Iris pigment epithelial cell (primary cell): ENCODE measurements at regions not wholly inside any gene's neighbourhood (a gene's known extent, or its start where the extent isn't known, plus 50 kb on each side); places are given as distances from the start of the nearest gene placed in this dataset.
"Not testable (repeated sequence)": the region's sequence is repeated elsewhere in the genome, so short reads cannot be mapped to it uniquely, and the experiment has no call there.

Experiments used
- DNase-seq: peaks from one replicate; pipeline ENCODE4 v3.0.0-alpha.2; 2011; ENCODE audit warnings: low read depth

DNA sequence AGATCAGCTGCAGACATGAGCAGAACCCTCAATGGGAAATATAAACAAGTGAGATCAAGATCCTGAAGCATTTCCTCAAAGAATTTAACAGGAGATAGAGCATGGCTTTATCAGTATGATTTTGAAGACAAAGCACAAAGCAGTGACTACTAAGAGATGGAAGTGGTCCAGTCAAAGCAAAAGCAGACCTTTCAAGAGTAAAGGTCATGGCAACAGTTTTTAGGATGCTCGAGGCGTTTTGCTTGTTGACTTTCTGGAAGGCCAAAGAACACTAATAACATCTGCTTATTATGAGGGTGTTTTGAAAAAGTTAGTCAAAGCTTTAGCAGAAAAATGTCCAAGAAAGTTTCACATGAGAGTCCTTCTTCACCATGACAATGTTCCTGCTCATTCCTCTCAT, 128.5 kb downstream of the KCNE4 start:
- no peak for DNase-seq

DNA sequence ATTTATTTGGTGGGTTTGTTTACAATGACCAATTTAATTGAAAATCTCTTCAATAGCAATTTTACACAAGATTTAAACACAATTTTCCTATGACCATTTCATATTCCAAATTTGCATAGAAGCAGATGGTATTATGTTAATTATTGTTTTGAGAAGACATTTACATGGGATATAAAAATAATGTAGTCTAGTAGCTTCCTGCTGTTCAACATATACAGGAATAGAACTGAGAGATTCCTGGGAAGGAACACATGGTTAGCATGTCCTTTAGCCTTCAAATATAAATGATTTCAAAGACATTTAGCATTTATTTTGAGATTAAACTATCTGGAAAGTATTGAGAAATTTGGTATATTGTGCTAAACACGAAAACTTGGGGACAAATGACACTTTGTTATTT, 129.6 kb downstream of the KCNE4 start:
- no peak for DNase-seq

DNA sequence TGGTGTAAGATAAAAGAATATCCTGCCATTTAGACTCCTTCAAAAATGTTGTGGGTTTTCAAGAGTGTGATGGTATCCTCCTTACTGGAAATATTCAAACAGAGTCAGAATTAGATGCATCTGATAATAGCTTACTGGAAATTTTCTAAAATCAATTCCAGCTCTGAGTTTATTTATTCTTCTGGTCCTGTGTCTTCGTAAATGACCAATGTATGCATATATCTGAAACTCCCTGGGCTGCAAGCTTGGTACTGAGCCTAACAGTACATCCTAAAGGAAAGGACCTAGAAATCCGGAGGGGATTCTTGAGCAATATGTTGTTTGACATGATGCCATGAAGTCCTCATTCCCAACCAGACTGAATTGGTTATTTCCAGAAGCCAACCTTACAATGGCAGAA, 130.4 kb downstream of the KCNE4 start:
- DNase-seq, result no peak

DNA sequence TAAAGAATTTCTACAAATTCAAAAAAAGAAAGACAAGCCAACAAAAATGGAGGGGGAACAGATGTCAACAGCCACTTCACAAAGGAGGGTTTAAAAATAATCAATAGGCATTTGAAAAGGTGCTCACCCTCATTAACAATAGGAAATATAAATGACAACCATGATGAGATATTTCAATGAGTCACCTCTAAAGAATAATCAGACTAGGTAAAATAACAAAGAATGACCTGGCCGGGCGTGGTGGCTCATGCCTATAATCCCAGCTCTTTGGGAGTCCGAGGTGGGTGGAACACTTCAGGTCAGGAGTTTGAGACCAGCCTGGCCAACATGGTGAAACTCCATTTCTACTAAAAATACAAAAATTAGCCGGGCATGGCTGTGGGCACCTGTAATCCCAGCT, 133.6 kb downstream of the KCNE4 start:
- DNase-seq, result no peak

DNA sequence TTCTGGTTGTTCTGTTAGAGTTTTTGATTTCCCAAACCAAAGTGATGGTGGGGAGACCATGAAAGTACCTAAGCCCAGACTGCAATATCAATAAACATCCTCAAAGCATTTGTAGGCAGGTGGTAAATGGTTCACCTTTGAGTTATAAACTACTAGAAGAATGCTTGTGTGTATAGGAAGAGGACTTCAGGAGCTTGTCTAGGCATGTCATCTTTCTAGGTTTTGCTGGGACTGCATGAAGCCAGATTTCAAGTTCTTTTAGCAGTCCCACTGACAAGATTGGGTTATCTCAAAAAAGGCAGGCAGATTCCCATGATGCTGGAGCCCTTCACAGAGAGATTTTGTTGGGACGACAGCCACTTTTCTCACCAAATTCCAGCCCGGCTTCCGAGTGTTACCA, 135.3 kb downstream of the KCNE4 start:
- DNase-seq, result no peak

DNA sequence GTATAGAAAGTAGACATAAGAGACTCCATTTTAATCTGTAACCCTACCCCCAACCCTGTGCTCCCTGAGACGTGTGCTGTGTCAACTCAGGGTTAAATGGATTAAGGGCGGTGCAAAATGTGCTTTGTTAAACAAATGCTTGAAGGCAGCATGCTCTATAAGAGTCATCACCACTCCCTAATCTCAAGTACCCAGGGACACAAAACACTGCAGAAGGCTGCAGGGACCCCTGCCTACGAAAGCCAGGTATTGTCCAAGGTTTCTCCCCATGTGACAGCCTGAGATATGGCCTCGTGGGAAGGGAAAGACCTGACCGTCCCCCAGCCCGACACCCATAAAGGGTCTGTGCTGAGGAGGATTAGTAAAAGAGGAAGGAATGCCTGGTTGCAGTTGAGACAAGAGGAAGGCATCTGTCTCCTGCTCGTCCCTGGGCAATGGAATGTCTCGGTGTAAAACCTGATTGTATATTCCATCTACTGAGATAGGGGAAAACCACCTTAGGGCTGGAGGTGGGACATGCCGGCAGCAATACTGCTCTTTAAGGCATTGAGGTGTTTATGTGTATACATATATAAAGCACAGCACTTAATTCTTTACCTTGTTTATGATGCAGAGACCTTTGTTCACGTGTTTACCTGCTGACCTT, 138.7 kb downstream of the KCNE4 start:
- DNase-seq, result not testable (repeated sequence)

DNA sequence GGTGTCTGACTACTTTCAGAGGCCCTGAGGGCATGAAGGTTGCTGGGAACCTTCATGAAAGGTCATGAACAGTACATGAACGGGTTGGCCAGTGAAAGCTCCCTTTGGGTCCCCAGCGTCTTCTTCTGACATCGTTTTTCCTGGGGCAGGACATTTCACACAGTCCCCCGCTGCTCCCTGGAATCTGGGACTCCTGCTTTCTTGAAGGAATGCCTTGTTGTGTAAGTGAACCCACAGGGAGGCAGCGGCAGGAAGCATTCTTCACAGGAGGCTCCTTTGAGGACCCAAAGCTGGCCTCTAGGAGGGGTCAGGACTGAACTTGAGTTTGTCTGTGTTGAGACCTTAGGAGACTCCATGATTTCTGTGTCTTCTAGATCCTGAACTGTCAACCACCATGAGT, 144.3 kb downstream of the KCNE4 start:
- DNase-seq, result no peak

DNA sequence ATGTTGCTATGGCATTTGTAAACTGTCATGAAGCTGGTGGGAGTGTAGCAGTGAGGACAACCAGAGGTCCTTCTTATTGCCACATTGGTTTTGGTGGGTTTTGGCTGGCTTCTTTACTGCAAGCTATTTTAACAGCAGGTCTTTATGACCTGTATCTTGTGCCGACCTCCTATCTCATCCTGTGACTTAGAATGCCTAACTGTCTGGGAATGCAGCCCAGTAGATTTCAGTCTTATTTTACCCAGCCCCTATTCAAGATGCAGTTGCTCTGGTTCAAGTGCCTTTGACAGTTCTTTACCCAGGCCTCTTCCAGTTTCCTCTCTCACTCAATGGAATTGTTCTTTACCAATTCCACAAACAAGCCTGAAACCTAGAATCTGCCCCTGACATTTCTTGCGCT, 145.1 kb downstream of the KCNE4 start:
- DNase-seq, result peak; percentile 3

DNA sequence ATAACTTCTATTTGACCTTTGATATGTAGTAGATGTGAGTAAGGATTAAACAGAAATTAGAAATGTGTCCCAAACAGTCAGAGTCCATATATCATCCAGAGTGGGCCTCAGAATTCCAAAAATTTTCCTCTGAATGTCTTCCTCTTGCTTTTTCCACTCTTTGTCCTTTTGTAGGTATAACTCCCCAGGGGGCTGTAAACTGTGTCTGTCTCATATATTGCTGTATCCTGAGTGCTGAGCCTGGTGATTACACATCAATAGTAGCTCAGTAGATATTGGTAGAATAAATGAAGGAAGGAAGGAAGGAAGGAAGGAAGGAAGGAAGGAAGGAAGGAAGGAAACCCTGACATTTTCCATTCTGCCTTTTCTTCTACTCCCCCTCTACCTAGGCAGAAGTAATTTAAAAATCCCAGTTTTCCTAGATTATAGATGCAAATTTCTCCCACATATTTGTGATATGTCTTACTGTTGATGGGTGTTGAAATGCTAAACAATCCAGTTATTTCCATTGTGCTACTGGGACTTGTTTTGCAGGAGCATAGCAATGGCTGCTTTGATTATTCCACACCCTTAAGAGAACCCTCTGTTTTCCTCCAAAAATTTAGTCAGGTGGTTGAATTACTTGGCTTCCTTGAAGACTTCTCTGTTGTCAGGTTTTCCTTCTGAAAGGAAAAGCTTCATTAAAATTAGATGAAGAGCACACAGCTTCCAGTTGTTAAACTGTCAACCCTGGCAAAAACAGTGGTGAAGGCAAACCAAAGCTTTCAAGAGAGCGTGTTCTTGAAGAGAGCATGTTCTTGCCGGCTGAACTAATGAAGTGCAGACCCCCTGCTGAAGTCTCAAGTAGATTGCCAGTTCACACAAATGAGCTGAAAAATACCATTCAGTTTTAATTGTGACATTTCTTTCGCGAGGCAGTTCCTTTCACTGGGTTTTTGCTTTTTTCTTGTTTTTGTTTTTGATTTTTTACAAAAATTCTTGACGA, 147.8 kb downstream of the KCNE4 start:
- no peak for DNase-seq

DNA sequence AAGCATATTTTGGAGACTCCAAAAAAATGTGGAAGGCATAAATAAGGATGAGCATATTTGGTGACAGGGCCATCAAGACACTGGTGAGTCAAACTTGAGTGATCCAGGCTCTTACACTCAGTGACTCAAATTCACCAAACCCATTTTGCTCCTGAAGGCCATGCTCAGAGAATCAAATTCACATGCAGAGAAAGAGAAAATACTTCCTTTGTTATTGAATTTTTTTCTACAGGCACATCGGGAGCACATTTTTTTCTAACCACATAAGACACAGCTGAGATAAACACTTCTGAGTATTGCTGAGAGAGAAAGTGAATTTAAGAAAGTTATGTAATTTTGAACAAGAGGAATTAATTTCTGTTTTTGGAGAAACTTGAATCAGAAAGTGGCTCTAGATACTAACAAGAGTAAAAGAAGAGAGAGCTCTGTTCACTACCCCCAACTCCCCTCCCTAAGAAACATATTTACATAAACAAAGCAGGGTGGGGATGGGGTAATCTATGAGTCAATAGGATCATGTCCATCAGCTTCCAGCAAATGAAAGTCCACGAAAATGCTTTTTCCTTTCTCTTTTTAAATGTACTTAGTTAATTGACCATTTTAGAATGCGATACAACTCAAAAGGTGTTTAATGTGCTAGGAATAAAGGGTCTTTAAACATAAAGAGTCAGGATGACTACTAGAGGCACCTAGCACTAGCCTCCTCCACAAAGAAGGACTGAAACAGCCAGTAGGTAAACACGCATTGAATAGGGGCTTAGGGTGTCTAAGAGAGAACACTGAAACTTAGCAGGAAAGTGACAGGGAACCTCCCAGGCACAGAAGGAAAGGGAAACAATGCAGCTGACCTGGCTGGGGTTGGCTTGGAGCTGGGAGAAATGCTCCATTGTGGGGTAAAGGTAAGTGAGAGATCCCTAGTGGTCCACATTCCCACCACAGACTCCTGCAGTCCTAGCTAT, 152.3 kb downstream of the KCNE4 start:
- DNase-seq, result peak; percentile 75

DNA sequence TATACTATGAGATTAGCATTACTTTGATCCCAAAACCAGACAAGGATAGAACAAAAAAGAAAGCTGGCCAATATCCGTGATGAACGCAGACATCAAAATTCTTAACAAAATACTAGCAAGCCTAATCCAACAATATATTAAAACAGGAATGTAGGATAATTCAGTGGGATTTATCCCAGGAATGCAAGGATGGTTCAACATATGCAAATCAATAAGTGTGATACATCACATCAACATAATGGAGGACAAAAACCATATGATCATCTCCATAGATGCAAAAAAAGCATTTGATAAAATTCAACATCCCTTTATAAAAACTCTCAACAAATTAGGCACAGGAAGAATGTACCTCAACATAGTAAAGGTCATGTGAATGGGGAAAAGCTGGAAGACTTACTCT, 158.5 kb downstream of the KCNE4 start:
- no peak for DNase-seq

DNA sequence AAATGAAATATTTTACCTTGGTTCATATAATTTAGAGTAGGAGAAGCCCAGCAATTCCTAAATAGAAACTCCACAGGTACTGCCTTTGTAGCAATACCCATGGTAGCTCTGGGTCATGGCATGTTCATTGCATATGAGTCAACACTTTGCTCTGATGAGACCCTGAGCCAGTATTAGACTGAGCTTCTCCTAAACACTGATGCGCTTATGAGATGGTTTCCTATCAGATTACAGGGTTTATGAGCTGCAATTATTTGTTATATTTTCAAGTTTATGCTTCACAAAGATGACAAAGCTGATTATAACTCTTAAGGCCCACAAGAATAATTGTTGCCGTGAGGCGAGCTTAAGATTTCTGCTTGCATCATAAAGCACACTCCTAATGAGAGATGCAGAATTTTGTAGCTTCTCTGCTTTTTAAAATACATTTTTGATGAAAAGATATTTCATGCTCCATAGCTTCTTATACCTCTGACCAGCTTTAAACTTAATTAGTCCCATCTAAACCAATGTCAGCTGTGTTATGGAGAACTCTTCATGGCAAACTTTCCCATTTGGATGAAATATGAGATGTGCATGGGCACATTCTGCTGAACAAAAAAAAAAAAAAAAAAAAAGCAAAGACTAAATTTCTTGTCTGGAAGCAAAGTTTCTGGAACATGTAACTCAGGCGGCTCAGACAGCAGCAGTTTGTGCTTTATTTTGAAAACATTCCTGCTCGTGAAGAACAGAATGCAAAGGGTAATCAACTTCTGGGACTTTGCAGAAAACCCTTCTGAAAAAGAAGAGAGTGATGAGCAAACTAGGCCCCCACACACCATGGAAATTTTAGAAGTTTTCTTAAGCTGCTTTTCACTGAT, 162.6 kb downstream of the KCNE4 start:
- no peak for DNase-seq

DNA sequence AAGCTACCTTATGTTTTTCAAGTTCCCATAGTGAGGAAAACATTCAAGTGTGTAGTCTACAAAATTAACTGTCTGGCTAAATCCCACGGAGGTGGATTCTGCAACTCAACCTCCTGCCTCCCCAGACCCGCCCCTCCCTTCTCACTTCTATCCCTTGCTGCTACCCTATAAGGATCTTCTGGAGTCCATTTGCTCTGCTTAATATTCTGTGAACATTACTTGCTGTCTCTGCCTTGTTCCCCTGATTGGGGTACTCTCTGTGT, 163.2 kb downstream of the KCNE4 start:
- DNase-seq, result no peak

DNA sequence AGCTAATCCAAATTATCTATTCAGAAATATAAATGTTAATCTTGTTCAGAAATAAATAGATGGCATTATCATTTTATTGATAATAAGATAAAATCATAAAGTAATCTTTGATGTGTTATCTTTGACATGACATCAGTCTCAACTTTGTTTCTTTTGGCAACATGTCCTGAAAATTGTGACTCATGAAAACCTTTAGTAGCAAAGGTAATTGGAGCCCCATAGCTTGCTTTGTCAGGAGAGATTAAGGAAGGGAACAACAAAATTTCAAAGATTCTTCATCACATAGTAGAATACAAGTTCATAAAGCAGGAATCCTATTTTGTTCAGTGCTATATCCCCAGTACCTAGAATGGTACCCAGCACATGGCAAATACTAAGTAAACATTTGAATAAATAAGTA, 165.4 kb downstream of the KCNE4 start:
- DNase-seq, result no peak

DNA sequence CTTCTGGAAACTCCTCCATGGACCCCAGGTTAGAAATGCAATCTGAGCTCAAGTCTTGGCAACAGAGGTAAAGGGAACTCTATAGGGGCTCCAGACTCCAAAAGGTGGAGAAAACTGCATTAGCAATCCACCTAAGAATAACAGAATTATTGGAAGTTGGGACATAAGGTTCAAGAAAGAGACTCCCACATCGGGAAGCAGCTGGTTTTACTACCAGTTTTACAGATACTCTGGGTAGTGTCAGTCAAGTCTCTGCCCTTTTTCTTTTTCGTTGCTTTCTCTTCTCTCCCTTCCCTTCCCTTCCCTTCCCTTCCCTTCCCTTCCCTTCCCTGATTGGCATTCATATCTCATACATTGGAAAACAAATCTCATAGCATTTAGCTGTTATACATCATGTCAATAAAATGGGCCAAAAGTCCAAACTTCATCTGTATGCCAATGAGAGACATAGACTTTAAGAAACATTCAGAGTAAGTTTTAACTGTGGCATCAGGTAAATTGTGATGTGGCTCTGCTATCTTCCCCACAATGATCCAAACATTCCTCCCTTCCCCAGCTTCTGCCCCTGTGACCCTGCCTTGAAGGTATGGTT, 166.7 kb downstream of the KCNE4 start:
- no peak for DNase-seq

DNA sequence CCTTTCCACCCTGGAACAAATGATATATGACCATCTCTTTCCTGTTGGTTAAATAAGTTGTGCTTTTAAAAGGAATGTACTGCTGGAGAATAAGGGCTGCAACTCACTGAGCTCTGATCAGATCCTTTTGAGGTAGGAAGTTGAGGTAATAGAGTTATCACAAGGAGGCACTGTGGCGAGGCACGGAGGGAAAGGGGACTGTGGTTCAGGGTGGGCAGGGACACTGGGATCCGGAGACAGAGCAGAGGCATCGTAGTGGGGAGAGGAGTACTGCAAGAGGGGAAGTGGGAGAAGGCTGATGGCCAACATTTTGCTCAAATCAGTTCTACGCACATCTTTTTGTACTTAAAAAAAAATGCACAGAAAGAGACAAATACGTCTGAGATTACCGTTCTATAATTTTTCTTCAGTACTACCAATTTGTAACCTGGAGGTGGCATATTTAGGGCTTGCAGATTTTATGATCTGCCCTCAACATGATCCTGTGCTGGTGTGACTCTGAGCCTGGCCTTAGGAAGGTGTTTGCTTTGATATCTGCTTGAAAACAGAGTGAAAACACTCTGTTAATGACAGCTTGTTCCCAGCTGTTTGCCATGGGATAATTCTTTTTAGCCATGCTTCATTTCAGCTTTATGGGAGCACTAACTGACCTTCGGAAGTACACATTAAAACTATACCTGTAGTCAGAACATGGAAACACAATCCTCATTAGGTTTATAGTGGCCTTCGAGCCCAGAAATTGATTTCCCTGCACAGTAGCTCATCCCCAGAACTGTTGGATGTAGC, 168.1 kb downstream of the KCNE4 start:
- DNase-seq, result no peak

DNA sequence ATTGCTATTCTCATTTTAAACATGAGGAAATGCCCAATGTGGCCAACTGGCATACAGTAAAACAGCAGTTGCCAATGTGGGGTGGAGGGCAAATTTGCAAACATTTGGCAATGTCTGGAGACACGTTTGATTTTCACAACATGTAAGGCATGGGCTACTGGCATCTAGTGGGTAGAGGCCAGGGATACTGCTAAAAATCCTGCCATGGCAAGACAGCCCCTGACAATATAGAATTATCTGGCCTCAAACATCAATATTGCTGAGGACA, 168.6 kb downstream of the KCNE4 start:
- no peak for DNase-seq

DNA sequence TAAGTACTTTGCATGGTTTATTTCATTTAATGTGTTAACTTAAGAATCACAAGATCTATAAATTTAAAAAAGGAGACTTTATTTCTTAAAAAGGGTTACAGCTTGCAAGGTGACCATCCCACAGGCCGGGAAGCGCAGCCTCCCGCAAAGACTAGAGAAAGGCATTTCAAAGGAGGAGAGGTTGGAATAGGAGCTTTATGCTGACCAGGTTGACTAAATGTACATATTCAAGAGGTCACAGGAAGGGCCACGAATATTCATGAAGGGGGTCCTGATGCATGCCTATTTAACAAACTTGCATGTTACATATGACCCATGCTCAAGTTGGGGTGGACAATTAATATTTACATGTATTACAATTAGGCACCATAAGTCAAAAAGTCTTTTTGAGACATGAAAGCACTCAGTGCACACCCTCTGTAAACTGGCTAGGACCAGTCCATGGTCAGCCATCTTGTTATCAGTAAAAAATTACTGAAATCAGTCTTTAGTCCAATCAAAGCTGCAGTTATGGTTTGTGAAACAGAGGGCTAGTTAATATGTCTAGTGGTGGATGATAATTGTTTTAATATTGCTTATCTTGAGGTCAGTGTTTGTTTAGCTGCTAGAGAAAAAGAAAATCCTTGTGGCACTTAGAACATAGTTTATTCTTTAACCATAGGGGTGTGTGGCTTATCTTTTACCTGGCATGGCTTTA, 169.3 kb downstream of the KCNE4 start:
- no peak for DNase-seq

DNA sequence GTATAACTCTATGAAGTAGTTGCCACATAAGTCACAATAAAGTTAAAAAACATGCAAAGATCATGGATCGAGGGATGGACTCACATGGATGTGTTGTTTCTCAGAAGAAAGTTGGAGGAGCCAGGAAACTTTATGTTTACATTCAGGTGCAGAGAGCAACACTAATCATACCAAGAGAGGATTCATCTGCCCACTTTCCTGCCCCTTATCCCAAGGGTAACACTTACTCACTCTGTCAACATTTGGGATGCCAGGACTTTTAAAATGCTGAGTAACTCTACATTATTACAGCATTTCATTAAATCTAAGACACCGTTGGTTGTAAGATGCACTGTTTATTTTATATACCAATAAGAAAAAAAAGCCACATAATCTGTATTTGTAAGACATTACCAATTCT, 170.4 kb downstream of the KCNE4 start:
- peak; percentile 11 for DNase-seq

DNA sequence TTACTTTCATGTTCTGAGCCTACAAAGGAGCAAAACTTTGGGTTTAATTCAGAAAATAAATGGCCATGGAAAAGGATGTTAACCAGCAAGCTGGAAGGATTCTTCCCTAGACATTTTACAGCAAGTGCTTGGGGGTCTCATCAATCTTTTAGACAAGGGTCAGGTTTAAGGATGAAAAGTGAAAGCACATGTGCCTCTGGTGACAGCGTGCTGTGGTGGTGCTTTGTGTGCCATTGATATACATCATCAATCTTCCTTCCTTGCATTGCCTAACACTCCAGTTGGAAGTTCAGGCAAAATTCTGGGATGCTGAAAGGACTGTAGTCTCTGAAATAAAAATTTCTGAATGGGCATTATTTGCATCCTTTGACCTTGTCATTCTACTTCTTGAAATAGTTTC, 171.2 kb downstream of the KCNE4 start:
- no peak for DNase-seq
